ENCODE measurements at regions not wholly inside any gene's neighbourhood (a gene's known extent, or its start where the extent isn't known, plus 50 kb on each side); places are given as distances from the start of the nearest gene placed in this dataset.

- DNase-seq (ENCODE audit: low read depth), result peak; percentile 87
- no peaks in the 10 kb centered on the region for H3K27me3 ChIP-seq (ENCODE audit: control insufficient read depth, insufficient read depth, low read length)
- H3K36me3 ChIP-seq (ENCODE audit: control insufficient read depth, insufficient read depth, low read length), result no peaks in the 10 kb centered on the region
- FAIRE-seq, result no peak
- no peak for TF ChIP-seq CTCF (IDR thresholded peaks at IDR 0.05; ENCODE audit: insufficient read depth, low read length, severe bottlenecking)
- H3K4me3 ChIP-seq (ENCODE audit: low read depth, low read length), result no peak overlapping the region
Observed at GRCh38 chr18:38450876-38451275, 885.3 kb upstream of the CELF4 start.

- FAIRE-seq (no peak), DNase-seq (ENCODE audit: low read depth) (peak; percentile 51)
- Histone ChIP-seq H3K36me3 (ENCODE audit: control insufficient read depth, insufficient read depth, low read length) (no peaks in the 10 kb centered on the region), H3K27me3 (ENCODE audit: control insufficient read depth, insufficient read depth, low read length) (no peaks in the 10 kb centered on the region), H3K4me3 (ENCODE audit: low read depth, low read length) (no peak overlapping the region)
- TF ChIP-seq CTCF (IDR thresholded peaks at IDR 0.05; ENCODE audit: insufficient read depth, low read length, severe bottlenecking), result no peak
Observed at GRCh38 chr18:38445804-38446145, 880.2 kb upstream of the CELF4 start.

- no peaks in the 10 kb centered on the region for H3K36me3 ChIP-seq (ENCODE audit: control insufficient read depth, insufficient read depth, low read length)
- FAIRE-seq (no peak), DNase-seq (ENCODE audit: low read depth) (no peak)
- no peak overlapping the region for H3K4me3 ChIP-seq (ENCODE audit: low read depth, low read length)
- TF ChIP-seq CTCF (IDR thresholded peaks at IDR 0.05; ENCODE audit: insufficient read depth, low read length, severe bottlenecking), result no peak
- H3K27me3 ChIP-seq (ENCODE audit: control insufficient read depth, insufficient read depth, low read length), result no peaks in the 10 kb centered on the region
Observed at GRCh38 chr18:38444971-38445803, 879.6 kb upstream of the CELF4 start.

- no peaks in the 10 kb centered on the region for H3K27me3 ChIP-seq (ENCODE audit: control insufficient read depth, insufficient read depth, low read length)
- DNase-seq (ENCODE audit: low read depth), result no peak
- H3K4me3 ChIP-seq (ENCODE audit: low read depth, low read length), result no peak overlapping the region
- TF ChIP-seq CTCF (IDR thresholded peaks at IDR 0.05; ENCODE audit: insufficient read depth, low read length, severe bottlenecking), result no peak
- FAIRE-seq, result no peak
- H3K36me3 ChIP-seq (ENCODE audit: control insufficient read depth, insufficient read depth, low read length), result no peaks in the 10 kb centered on the region
Observed at GRCh38 chr18:38427736-38428135, 862.1 kb upstream of the CELF4 start.

GRCh38 chr18:38427234-38427633 is 861.6 kb upstream of the CELF4 start:
- Histone ChIP-seq H3K36me3 (ENCODE audit: control insufficient read depth, insufficient read depth, low read length) (no peaks in the 10 kb centered on the region), H3K4me3 (ENCODE audit: low read depth, low read length) (no peak overlapping the region), H3K27me3 (ENCODE audit: control insufficient read depth, insufficient read depth, low read length) (no peaks in the 10 kb centered on the region)
- no peak for FAIRE-seq
- TF ChIP-seq CTCF (IDR thresholded peaks at IDR 0.05; ENCODE audit: insufficient read depth, low read length, severe bottlenecking), result peak; percentile 23
- DNase-seq (ENCODE audit: low read depth), result peak; percentile 3

All from bronchial epithelial cell (primary cell).